SK-N-SH treated with all-trans-retinoic acid at 6 μM for 48 hours (cell line): ENCODE measurements at regions not wholly inside any gene's neighbourhood (a gene's known extent, or its start where the extent isn't known, plus 50 kb on each side); places are given as distances from the start of the nearest gene placed in this dataset.

ENCODE experiments used
- ATAC-seq: fragments of 200-7000 bp; cut with Tn5 transposase; 3 replicates; pipeline ENCODE4 v1.9.1; 2020; ENCODE audit warnings: mild to moderate bottlenecking, moderate library complexity
- ARNTL ChIP-seq: fragments of 450-650 bp; formaldehyde crosslinking; IDR thresholded peaks from 2 replicates; pipeline ENCODE4 v1.5.0; 2020; ENCODE audit warnings: low read depth, mild to moderate bottlenecking, moderate library complexity, borderline replicate concordance
- BACH2 ChIP-seq: fragments of 250-450 bp; sonication (Bioruptor Pico); IDR thresholded peaks from 2 replicates; pipeline ENCODE4 v1.9.0; 2021; ENCODE audit warnings: mild to moderate bottlenecking, borderline replicate concordance
- CSDC2 ChIP-seq: fragments of 250-450 bp; sonication (Bioruptor Pico); IDR thresholded peaks from 2 replicates; pipeline ENCODE4 v1.5.0; 2020; ENCODE audit warnings: mild to moderate bottlenecking, moderate library complexity
- ESRRG ChIP-seq: fragments of 250-450 bp; sonication (Bioruptor Pico); IDR thresholded peaks from 2 replicates; pipeline ENCODE4 v1.6.1; 2021; ENCODE audit warnings: mild to moderate bottlenecking
- GLIS3 ChIP-seq: fragments of 250-450 bp; sonication (Bioruptor Pico); IDR thresholded peaks from 2 replicates; pipeline ENCODE4 v1.5.0; 2020; ENCODE audit warnings: mild to moderate bottlenecking, moderate library complexity
- ISL1 ChIP-seq: fragments of 250-450 bp; sonication (Bioruptor Pico); IDR thresholded peaks from 2 replicates; pipeline ENCODE4 v2.1.2; 2022; ENCODE audit warnings: mild to moderate bottlenecking, moderate library complexity
- OSR1 ChIP-seq: fragments of 250-450 bp; sonication (Bioruptor Pico); IDR thresholded peaks from 2 replicates; pipeline ENCODE4 v1.8.0; 2022; ENCODE audit warnings: moderate library complexity, mild to moderate bottlenecking, inconsistent platforms
- PPARA ChIP-seq: fragments of 250-450 bp; sonication (Bioruptor Pico); IDR thresholded peaks from 2 replicates; pipeline ENCODE4 v1.5.0; 2020; ENCODE audit warnings: mild to moderate bottlenecking, borderline replicate concordance
- RARB ChIP-seq: fragments of 250-450 bp; sonication (Bioruptor Pico); IDR thresholded peaks from 2 replicates; pipeline ENCODE4 v1.8.0; 2021; ENCODE audit warnings: mild to moderate bottlenecking, moderate library complexity
- SNAI2 ChIP-seq: fragments of 250-450 bp; sonication (Bioruptor Pico); IDR thresholded peaks from 2 replicates; pipeline ENCODE4 v1.5.0; 2020; ENCODE audit warnings: mild to moderate bottlenecking, moderate library complexity
- TCF4 ChIP-seq: fragments of 250-450 bp; sonication (Bioruptor Pico); IDR thresholded peaks from 2 replicates; pipeline ENCODE4 v1.8.0; 2021; ENCODE audit warnings: mild to moderate bottlenecking, moderate library complexity, borderline replicate concordance
- TOX ChIP-seq: fragments of 250-450 bp; sonication (Bioruptor Pico); IDR thresholded peaks from 2 replicates; pipeline ENCODE4 v1.8.0; 2021; ENCODE audit warnings: mild to moderate bottlenecking, moderate library complexity, borderline replicate concordance
- ZC3H10 ChIP-seq: fragments of 250-450 bp; sonication (Bioruptor Pico); IDR thresholded peaks from 2 replicates; pipeline ENCODE4 v1.5.1; 2021; ENCODE audit warnings: mild to moderate bottlenecking, moderate library complexity
- ZFP30 ChIP-seq: fragments of 450-650 bp; formaldehyde crosslinking; IDR thresholded peaks from 2 replicates; pipeline ENCODE4 v1.5.0; 2022; ENCODE audit warnings: mild to moderate bottlenecking, moderate library complexity
- ZNF565 ChIP-seq: fragments of 450-650 bp; formaldehyde crosslinking; conservative IDR thresholded peaks from 2 replicates; pipeline ENCODE4 v1.5.0; 2020; ENCODE audit warnings: low read depth, mild to moderate bottlenecking, moderate library complexity
- ZNF70 ChIP-seq: fragments of 450-650 bp; formaldehyde crosslinking; IDR thresholded peaks from 2 replicates; pipeline ENCODE4 v1.5.0; 2020; ENCODE audit warnings: mild to moderate bottlenecking, moderate library complexity
- ZNF8 ChIP-seq: fragments of 450-650 bp; formaldehyde crosslinking; IDR thresholded peaks from 2 replicates; pipeline ENCODE4 v1.5.0; 2020; ENCODE audit warnings: mild to moderate bottlenecking, moderate library complexity
- TF ChIP-seq, protein P1 (sequence below): fragments of 250-450 bp; sonication (Bioruptor Pico); IDR thresholded peaks from 2 replicates; pipeline ENCODE4 v1.8.0; 2020; ENCODE audit warnings: mild to moderate bottlenecking, moderate library complexity, borderline replicate concordance
- TF ChIP-seq, protein P2 (sequence below): fragments of 250-450 bp; sonication (Bioruptor Pico); IDR thresholded peaks from 2 replicates; pipeline ENCODE4 v1.5.0; 2020; ENCODE audit warnings: mild to moderate bottlenecking, moderate library complexity
- TF ChIP-seq, protein P3 (sequence below): fragments of 250-450 bp; sonication (Bioruptor Pico); IDR thresholded peaks from 2 replicates; pipeline ENCODE4 v1.5.1; 2020; ENCODE audit warnings: low read depth, mild to moderate bottlenecking, moderate library complexity

DNA sequence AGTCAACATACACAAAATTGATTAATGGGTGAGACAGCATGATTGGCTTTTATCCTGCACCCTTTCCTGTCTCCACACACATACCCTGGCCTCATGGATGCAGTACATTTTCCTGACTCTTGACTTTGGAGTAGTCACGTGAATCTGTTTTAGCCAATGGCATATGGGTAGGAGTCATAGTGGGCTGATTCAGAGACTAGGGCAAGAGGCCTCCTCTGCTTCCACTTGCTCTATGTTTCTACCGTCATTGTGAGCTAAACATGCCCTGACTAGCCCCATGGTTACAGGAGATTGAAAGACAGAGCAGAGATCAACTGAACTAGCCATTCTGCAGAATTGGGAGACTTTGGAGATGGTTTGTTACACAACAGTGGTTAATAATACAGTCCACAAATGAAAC, 850.0 kb downstream of the DHX35 start:
- TF ChIP-seq ZNF565 (no peak), GLIS3 (CRISPR knock-in tag) (no peak), OSR1 (CRISPR knock-in tag) (no peak), CSDC2 (CRISPR knock-in tag) (no peak), ARNTL (CRISPR knock-in tag) (no peak), ZNF70 (CRISPR knock-in tag) (no peak), ZC3H10 (no peak), TOX (CRISPR knock-in tag) (no peak), SNAI2 (CRISPR knock-in tag) (no peak)
- TF ChIP-seq, protein P1, sequence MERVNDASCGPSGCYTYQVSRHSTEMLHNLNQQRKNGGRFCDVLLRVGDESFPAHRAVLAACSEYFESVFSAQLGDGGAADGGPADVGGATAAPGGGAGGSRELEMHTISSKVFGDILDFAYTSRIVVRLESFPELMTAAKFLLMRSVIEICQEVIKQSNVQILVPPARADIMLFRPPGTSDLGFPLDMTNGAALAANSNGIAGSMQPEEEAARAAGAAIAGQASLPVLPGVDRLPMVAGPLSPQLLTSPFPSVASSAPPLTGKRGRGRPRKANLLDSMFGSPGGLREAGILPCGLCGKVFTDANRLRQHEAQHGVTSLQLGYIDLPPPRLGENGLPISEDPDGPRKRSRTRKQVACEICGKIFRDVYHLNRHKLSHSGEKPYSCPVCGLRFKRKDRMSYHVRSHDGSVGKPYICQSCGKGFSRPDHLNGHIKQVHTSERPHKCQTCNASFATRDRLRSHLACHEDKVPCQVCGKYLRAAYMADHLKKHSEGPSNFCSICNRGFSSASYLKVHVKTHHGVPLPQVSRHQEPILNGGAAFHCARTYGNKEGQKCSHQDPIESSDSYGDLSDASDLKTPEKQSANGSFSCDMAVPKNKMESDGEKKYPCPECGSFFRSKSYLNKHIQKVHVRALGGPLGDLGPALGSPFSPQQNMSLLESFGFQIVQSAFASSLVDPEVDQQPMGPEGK (CRISPR knock-in tag), result no peak
- TF ChIP-seq, protein P2, sequence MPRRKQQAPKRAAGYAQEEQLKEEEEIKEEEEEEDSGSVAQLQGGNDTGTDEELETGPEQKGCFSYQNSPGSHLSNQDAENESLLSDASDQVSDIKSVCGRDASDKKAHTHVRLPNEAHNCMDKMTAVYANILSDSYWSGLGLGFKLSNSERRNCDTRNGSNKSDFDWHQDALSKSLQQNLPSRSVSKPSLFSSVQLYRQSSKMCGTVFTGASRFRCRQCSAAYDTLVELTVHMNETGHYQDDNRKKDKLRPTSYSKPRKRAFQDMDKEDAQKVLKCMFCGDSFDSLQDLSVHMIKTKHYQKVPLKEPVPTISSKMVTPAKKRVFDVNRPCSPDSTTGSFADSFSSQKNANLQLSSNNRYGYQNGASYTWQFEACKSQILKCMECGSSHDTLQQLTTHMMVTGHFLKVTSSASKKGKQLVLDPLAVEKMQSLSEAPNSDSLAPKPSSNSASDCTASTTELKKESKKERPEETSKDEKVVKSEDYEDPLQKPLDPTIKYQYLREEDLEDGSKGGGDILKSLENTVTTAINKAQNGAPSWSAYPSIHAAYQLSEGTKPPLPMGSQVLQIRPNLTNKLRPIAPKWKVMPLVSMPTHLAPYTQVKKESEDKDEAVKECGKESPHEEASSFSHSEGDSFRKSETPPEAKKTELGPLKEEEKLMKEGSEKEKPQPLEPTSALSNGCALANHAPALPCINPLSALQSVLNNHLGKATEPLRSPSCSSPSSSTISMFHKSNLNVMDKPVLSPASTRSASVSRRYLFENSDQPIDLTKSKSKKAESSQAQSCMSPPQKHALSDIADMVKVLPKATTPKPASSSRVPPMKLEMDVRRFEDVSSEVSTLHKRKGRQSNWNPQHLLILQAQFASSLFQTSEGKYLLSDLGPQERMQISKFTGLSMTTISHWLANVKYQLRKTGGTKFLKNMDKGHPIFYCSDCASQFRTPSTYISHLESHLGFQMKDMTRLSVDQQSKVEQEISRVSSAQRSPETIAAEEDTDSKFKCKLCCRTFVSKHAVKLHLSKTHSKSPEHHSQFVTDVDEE (CRISPR knock-in tag), result no peak
- ATAC-seq, result no peak

DNA sequence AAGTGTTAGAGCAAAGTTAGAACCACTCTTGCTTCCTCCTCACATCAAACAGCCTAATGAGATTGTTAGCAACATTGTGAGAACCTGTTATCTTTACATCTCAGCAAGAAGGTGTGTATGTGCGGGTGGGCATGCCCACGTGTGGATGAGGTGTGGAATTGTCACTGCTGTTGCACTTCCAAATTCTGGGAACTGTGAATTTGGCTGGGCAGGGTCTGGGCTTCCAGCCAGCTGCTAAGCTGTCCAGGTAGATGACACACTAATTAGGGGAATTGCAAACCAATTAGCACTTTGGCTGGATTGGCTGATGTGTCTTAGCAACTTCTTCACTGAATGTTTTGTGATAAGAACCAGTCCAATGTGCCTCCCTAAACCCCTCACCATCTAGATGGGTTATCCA, 848.2 kb downstream of the DHX35 start:
- ATAC-seq, result no peak

DNA sequence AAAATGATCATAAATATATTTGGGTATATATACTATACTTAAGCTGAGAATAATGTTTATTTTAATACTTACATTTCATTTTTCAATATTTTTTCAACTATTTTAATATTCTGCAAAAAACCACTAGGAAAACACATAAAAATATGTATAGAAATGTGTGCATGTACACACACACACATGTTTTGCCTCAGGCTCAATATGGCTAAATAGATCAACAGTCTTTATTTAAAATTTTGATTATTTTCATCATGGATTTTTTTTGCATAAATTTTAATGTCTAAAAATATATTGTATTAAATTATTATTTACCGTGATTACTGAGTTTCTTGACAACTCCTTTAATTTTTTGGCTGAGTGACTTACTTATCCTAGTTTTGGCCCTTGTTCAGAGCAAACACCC, 846.5 kb downstream of the DHX35 start:
- no peak for ATAC-seq
- no peak for TF ChIP-seq PPARA

More for the DNA sequence above, 848.2 kb downstream of the DHX35 start:
- TF ChIP-seq SNAI2 (CRISPR knock-in tag) (no peak), ARNTL (CRISPR knock-in tag) (no peak), RARB (CRISPR knock-in tag) (no peak), ZFP30 (CRISPR knock-in tag) (no peak), TOX (CRISPR knock-in tag) (no peak), ZC3H10 (no peak)
- TF ChIP-seq, protein P3, sequence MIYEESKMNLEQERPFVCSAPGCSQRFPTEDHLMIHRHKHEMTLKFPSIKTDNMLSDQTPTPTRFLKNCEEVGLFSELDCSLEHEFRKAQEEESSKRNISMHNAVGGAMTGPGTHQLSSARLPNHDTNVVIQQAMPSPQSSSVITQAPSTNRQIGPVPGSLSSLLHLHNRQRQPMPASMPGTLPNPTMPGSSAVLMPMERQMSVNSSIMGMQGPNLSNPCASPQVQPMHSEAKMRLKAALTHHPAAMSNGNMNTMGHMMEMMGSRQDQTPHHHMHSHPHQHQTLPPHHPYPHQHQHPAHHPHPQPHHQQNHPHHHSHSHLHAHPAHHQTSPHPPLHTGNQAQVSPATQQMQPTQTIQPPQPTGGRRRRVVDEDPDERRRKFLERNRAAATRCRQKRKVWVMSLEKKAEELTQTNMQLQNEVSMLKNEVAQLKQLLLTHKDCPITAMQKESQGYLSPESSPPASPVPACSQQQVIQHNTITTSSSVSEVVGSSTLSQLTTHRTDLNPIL, result no peak

DNA sequence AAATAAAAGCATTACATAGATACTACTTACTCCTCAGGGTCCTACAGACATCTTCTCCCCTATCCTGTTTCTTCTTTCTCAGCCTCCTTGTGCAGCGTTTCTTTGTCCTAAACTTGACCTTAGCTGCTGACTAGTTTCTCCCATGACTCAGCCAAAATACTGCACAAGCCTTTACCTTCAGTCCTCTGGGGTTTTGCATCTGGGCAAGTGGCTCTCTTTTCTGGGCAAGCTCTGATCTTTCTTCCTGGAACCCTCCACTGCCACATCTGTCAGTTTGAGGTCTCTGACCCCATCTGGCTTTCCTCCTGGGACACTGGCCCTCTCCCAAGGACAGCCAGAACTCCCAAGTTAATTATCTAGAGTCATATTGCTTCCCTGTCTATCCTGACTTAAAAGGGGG, 838.4 kb downstream of the DHX35 start:
- ATAC-seq, result no peak
- TF ChIP-seq, protein P3, result no peak
- TF ChIP-seq GLIS3 (CRISPR knock-in tag), result no peak
- TF ChIP-seq PPARA, result no peak
- TF ChIP-seq ARNTL (CRISPR knock-in tag), result no peak
- TF ChIP-seq ZNF565, result no peak
- no peak for TF ChIP-seq ZC3H10
- no peak for TF ChIP-seq BACH2 (CRISPR knock-in tag)
- no peak for TF ChIP-seq ISL1 (CRISPR knock-in tag)
- TF ChIP-seq ZNF8 (CRISPR knock-in tag), result no peak
- TF ChIP-seq, protein P1 (CRISPR knock-in tag), result no peak
- no peak for TF ChIP-seq RARB (CRISPR knock-in tag)
- TF ChIP-seq ESRRG (CRISPR knock-in tag), result no peak
- no peak for TF ChIP-seq TCF4
- TF ChIP-seq, protein P2 (CRISPR knock-in tag), result no peak
